GM13977 (cell line): ENCODE measurements at regions not wholly inside any gene's neighbourhood (a gene's known extent, or its start where the extent isn't known, plus 50 kb on each side); places are given as distances from the start of the nearest gene placed in this dataset.
"Not testable (repeated sequence)": the region's sequence is repeated elsewhere in the genome, so short reads cannot be mapped to it uniquely, and the experiment has no call there.

Experiments used
- DNase-seq: peaks from one replicate; pipeline ENCODE4 v3.0.0; 2012; ENCODE audit warnings: low spot score
- in situ Hi-C: fragments of 300-500 bp; cut with MboI; formaldehyde crosslinking; loops from one replicate; pipeline ENCODE4 v1.12.0; 2022; ENCODE audit warnings: low sequenced_read_pairs, low pct_unique_long_range_greater_than_20kb, mixed read lengths, inconsistent platforms; ENCODE audit not compliant: unreplicated experiment
- TF ChIP-seq, protein P1 (sequence below): IDR thresholded peaks from 2 replicates; pipeline ENCODE4 v1.5.1; 2012; ENCODE audit warnings: mild to moderate bottlenecking, control low read depth; ENCODE audit not compliant: insufficient read depth; ENCODE audit errors: extremely low read depth, missing control alignments

DNA sequence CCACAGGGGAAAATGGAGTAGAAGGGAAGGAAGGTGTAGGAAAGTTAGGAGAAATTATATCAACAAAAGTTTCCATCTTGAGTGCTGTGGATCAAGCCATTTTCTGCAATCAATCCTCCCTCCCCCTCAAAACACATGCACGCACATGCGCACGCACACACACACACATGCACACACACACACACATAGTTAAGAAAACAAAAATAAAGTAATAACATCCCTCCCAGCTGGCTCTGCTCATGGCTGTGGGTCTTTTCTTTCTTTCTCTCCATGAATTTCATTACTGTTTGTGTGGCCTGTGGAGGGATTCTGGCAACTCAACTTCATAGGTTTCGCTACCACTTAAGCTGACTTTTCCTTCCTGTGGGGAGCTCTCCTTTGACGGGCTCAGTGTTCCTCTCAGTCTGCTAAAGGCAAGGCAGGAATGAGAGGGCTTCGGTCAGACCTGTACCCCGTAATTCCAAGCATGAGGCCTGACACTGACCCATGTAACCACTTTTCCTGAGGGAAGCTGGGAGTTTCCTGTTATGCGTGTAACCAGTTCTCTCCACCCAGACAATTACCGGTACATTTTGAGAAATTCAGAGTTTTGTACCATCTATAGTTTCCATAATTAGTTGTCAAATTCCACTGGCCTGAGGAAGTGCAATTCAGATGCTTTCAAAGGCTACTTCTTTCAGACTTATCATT, 79.8 kb downstream of the ZNF92 start:
- in situ Hi-C loops = no loop called here
- no peak for DNase-seq
- TF ChIP-seq, protein P1, sequence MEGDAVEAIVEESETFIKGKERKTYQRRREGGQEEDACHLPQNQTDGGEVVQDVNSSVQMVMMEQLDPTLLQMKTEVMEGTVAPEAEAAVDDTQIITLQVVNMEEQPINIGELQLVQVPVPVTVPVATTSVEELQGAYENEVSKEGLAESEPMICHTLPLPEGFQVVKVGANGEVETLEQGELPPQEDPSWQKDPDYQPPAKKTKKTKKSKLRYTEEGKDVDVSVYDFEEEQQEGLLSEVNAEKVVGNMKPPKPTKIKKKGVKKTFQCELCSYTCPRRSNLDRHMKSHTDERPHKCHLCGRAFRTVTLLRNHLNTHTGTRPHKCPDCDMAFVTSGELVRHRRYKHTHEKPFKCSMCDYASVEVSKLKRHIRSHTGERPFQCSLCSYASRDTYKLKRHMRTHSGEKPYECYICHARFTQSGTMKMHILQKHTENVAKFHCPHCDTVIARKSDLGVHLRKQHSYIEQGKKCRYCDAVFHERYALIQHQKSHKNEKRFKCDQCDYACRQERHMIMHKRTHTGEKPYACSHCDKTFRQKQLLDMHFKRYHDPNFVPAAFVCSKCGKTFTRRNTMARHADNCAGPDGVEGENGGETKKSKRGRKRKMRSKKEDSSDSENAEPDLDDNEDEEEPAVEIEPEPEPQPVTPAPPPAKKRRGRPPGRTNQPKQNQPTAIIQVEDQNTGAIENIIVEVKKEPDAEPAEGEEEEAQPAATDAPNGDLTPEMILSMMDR = no peak

DNA sequence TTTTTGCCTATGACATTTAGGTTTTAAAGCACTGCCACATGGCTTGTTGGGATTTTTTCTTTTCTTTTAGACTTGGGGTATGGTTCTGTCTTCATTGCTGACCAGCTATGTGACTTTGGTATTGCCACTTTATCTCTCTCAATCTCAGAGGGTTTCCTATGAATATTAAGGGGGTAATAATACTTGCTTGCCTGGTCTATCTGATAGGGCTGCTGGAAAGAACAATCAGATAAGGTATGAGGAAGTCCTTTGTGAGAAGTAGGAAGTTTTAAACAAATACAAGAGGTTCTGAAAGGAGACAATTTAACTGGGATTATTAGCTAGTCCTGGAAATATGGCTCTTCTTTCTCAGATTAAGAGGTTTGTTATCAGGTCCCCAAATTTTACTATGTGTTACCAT, 80.8 kb downstream of the ZNF92 start:
- in situ Hi-C loops = no loop called here
- no peak for DNase-seq
- TF ChIP-seq, protein P1 = no peak

DNA sequence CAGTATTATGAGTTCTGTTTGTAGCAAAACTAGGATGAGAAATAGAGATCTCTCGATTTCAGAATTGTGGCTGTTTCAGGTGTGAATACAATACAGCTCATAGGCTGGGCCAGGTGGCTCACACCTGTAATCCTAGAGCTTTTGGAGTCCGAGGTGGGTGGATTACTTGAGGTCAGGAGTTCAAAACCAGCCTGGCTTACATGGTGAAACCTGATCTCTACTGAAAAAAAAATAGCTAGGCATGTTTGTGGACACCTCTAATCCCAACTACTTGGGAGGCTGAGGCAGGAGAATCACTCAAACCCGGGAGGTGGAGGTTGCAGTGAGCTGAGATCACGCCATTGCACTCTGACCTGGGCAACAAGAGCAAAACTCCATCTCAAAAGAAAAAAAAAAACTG, 81.4 kb downstream of the ZNF92 start:
- in situ Hi-C loops, DNase-seq: not testable (repeated sequence)

- in situ Hi-C loops = no loop called here
- TF ChIP-seq, protein P1 = no peak
- DNase-seq = no peak
Observed at GRCh38 chr7:65457705-65458104, 84.0 kb downstream of the ZNF92 start.

DNA sequence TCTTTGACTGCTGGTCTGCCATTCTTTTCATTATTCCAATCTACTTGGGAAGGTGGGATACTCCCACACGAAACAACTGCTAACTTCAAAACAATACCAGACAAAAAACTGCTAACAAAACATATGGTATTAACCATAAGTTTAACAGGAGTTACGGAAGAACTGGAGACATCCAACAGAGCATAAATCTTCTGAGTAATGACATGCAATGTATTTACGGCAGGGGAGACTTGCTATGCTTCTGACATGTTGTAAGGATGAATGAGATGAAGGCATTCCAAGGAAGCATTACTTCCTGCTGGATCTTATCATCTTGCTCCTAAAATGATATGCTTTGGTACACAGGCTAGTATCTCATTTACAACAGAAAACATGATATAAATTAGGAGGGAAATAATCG, 85.8 kb downstream of the ZNF92 start:
- TF ChIP-seq, protein P1 = no peak
- DNase-seq = no peak
- in situ Hi-C loops = no loop called here

- in situ Hi-C loops = no loop called here
- DNase-seq = no peak
- TF ChIP-seq, protein P1 = no peak
Observed at GRCh38 chr7:65462148-65462716, 88.6 kb downstream of the ZNF92 start.

DNA sequence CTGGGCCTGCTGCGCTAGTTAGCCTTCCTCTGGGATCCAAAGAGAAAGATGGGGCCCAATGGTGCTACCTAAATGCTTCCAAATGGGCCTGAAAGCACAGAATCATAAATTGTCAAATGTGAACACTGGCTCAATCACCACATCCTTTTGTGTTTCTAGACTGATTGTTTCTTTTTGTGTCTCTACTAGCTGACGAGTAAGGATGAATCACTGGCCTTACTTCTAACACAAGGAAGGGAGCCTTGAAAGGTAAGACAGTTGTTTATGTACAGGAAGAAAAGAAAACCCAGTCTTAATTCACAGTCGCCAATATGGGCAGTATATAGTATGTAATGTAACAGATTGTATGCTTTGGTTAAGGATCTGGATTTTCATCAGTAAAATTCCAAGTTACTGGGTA, 89.5 kb downstream of the ZNF92 start:
- no peak for DNase-seq
- TF ChIP-seq, protein P1 = no peak
- in situ Hi-C loops = no loop called here

GRCh38 chr7:65469919-65470558, 96.4 kb downstream of the ZNF92 start:
- DNase-seq, in situ Hi-C loops: not testable (repeated sequence)
